Panc1 (cell line): ENCODE measurements at regions not wholly inside any gene's neighbourhood (a gene's known extent, or its start where the extent isn't known, plus 50 kb on each side); places are given as distances from the start of the nearest gene placed in this dataset.
"Not testable (repeated sequence)": the region's sequence is repeated elsewhere in the genome, so short reads cannot be mapped to it uniquely, and the experiment has no call there.

ENCODE experiments used
- ATAC-seq: fragments of 200-7000 bp; cut with Tn5 transposase; 2 replicates; pipeline ENCODE4 v1.9.1; 2020; ENCODE audit warnings: mild to moderate bottlenecking, moderate library complexity
- BruUV-seq: library from RNA; stranded (reverse); fragments of 400-500 nt; replicated peaks from 2 replicates; lab custom pipeline; 2021; lab: Mats Ljungman, UMichigan
- CTCF ChIA-PET: fragments of 300-600 bp; sonication (Branson Sonifier 250); formaldehyde crosslinking; loops from one replicate; lab custom pipeline; 2022; ENCODE audit warnings: antibody characterized with exemption; lab: Charles Lee
- POLR2A ChIA-PET: fragments of 300-600 bp; sonication (Branson Sonifier 250); formaldehyde crosslinking; loops from one replicate; lab custom pipeline; 2022; ENCODE audit warnings: antibody characterized with exemption; lab: Charles Lee
- DNase-seq: peaks from one replicate; pipeline ENCODE4 v3.0.0-alpha.2; 2010; ENCODE audit warnings: low read depth, low spot score
- H3K27ac ChIP-seq: 2 replicates; pipeline ENCODE4 v1.5.1; 2011; ENCODE audit warnings: mild to moderate bottlenecking, low read length, inconsistent platforms
- H3K27me3 ChIP-seq: fragments of 200-500 bp; sonication (Bioruptor generic); 2 replicates; pipeline ENCODE4 v1.6.0; 2014; ENCODE audit warnings: low read length, inconsistent platforms; ENCODE audit not compliant: control insufficient read depth, insufficient read depth
- H3K36me3 ChIP-seq: fragments of 200-500 bp; sonication (Bioruptor generic); 2 replicates; pipeline ENCODE4 v1.5.1; 2014; ENCODE audit warnings: inconsistent platforms, mild to moderate bottlenecking, low read length, moderate library complexity; ENCODE audit not compliant: control insufficient read depth, insufficient read depth
- H3K4me1 ChIP-seq: 2 replicates; pipeline ENCODE4 v1.5.1; 2011; ENCODE audit warnings: inconsistent platforms, mild to moderate bottlenecking, low read length, moderate library complexity; ENCODE audit not compliant: control insufficient read depth, insufficient read depth
- H3K4me3 ChIP-seq, 2 experiments: 2 replicates each; pipeline ENCODE4 v1.5.1; 2011 to 2012; ENCODE audit warnings: low read depth in 2 of 2, low read length in 2 of 2, mild to moderate bottlenecking in 2 of 2, inconsistent platforms in 1 of 2, moderate library complexity in 1 of 2
- H3K9me3 ChIP-seq: fragments of 200-500 bp; sonication (Bioruptor generic); 2 replicates; pipeline ENCODE4 v1.5.1; 2014; ENCODE audit warnings: low read depth, mild to moderate bottlenecking, inconsistent platforms, low read length, moderate library complexity; ENCODE audit not compliant: control insufficient read depth, insufficient read depth
- CTCF ChIP-seq: fragments of 450-650 bp; IDR thresholded peaks from 2 replicates; pipeline ENCODE4 v1.5.1; 2017; ENCODE audit warnings: mild to moderate bottlenecking
- POLR2AphosphoS5 ChIP-seq: IDR thresholded peaks from 2 replicates; pipeline ENCODE4 v1.6.1; 2012; ENCODE audit warnings: mild to moderate bottlenecking, low read depth, low read length, moderate library complexity
- REST ChIP-seq, 2 experiments: IDR thresholded peaks; 2 replicates each; pipeline ENCODE4 v1.6.1; 2011 to 2012; ENCODE audit warnings: low read depth in 2 of 2, control low read depth in 1 of 2, low read length in 1 of 2, mild to moderate bottlenecking in 1 of 2, moderate library complexity in 1 of 2; ENCODE audit not compliant: insufficient read depth in 1 of 2
- SIN3A ChIP-seq: IDR thresholded peaks from 2 replicates; pipeline ENCODE4 v1.6.1; 2012; ENCODE audit warnings: low read depth, mild to moderate bottlenecking, low read length, moderate library complexity, borderline replicate concordance; ENCODE audit not compliant: insufficient read depth
- TCF7L2 ChIP-seq: IDR thresholded peaks from 2 replicates; pipeline ENCODE4 v1.6.1; 2011; ENCODE audit warnings: mild to moderate bottlenecking, low read depth, low read length, inconsistent platforms
- in situ Hi-C: cut with HindIII; loops from 2 replicates; pipeline ENCODE4 v1.10.0; 2016; ENCODE audit warnings: low sequenced_read_pairs, low pct_unique_long_range_greater_than_20kb
- intact Hi-C: fragments of 100-400 bp; cut with micrococcal nuclease; formaldehyde crosslinking; loops from one replicate; pipeline ENCODE4 v1.10.0; 2022; ENCODE audit not compliant: unreplicated experiment

- DNase-seq, result no peak
- Histone ChIP-seq H3K36me3 (no peaks in the 10 kb centered on the region), H3K4me1 (no peaks in the 10 kb centered on the region), H3K4me3 (no peak overlapping the region), H3K27me3 (no peaks in the 10 kb centered on the region), H3K27ac (no peak overlapping the region), H3K9me3 (no peaks in the 10 kb centered on the region)
- TF ChIP-seq CTCF (no peak), POLR2AphosphoS5 (no peak), TCF7L2 (no peak)
- CTCF ChIA-PET, result no interaction called here
- ATAC-seq, result no peak
- BruUV-seq, result no TSS peak
- intact Hi-C loops (no loop called here), in situ Hi-C loops (no loop called here)
- POLR2A ChIA-PET, result no interaction called here
Measured at GRCh38 chr6:74256781-74257180, 560.8 kb downstream of the CD109 start.

GRCh38 chr6:74256381-74256780, 560.4 kb downstream of the CD109 start:
- Histone ChIP-seq H3K36me3 (no peaks in the 10 kb centered on the region), H3K27ac (no peak overlapping the region), H3K9me3 (no peaks in the 10 kb centered on the region), H3K4me1 (no peaks in the 10 kb centered on the region), H3K4me3 (no peak overlapping the region), H3K27me3 (no peaks in the 10 kb centered on the region)
- ATAC-seq (no peak), DNase-seq (no peak)
- no peak for TF ChIP-seq CTCF
- TF ChIP-seq REST (IDR thresholded peaks at IDR 0.05; ENCODE audit: insufficient read depth in 1 of 2, low read depth in 2 of 2, low read length in 1 of 2), result no peak
- TF ChIP-seq POLR2AphosphoS5, result no peak
- no peak for TF ChIP-seq SIN3A
- no peak for TF ChIP-seq TCF7L2
- no TSS peak for BruUV-seq
- intact Hi-C loops (no loop called here), in situ Hi-C loops (no loop called here)
- ChIA-PET POLR2A (no interaction called here), CTCF (no interaction called here)

GRCh38 chr6:74255007-74255406, 559.0 kb downstream of the CD109 start:
- H3K27ac ChIP-seq, DNase-seq, H3K9me3 ChIP-seq, H3K4me3 ChIP-seq, ATAC-seq, in situ Hi-C loops, intact Hi-C loops, CTCF ChIA-PET, H3K36me3 ChIP-seq, H3K4me1 ChIP-seq, POLR2A ChIA-PET, BruUV-seq, H3K27me3 ChIP-seq: not testable (repeated sequence)

- H3K4me1 ChIP-seq, in situ Hi-C loops, H3K4me3 ChIP-seq, intact Hi-C loops, H3K9me3 ChIP-seq, H3K27me3 ChIP-seq, ATAC-seq, DNase-seq, H3K36me3 ChIP-seq, H3K27ac ChIP-seq, BruUV-seq, CTCF ChIA-PET: not testable (repeated sequence)
- POLR2A ChIA-PET, result interaction anchor here (0.6 kb wide), 1 partner anchor 534 kb away, joined by 3 read pairs; no protein-coding TSS in a partner anchor
Measured at GRCh38 chr6:74254147-74254546, 558.1 kb downstream of the CD109 start.
